ENCODE measurements at regions not wholly inside any gene's neighbourhood (a gene's known extent, or its start where the extent isn't known, plus 50 kb on each side); places are given as distances from the start of the nearest gene placed in this dataset.

DNA sequence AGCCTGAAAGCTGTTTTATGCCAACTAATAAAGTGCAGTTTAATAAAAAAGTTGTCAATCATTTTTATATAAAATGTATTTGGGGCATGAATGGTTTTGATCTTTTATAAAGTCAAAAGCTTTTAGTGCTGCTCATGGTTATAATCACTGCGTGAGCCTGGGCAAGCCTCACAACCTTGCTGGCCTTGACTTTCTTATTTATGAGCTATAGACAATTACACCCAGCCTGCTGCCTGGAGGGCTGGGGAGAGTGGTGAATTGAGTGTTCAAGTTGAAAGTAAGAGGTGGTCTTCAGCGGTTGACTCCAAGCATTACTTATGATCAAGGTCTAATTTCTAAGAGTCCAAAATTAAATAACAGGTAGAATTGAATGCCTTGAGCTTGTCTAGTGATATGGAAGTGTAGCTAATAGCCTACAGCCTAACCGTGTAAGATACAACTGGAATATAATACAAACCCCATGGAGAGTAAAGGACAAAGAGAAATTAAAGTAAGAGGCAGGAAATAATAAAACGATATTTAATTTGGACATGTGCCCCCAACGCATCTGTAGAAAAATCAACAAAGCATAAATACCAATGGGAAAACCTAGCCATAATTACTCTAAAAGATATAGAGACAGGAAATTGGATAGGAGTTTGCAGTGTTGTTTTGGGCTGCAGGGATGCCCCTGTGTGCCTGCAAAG, 106.0 kb upstream of the CYP1B1 start:
- TF ChIP-seq POLR2AphosphoS5 (IDR thresholded peaks at IDR 0.05) = no peak
- TF ChIP-seq, protein P1, sequence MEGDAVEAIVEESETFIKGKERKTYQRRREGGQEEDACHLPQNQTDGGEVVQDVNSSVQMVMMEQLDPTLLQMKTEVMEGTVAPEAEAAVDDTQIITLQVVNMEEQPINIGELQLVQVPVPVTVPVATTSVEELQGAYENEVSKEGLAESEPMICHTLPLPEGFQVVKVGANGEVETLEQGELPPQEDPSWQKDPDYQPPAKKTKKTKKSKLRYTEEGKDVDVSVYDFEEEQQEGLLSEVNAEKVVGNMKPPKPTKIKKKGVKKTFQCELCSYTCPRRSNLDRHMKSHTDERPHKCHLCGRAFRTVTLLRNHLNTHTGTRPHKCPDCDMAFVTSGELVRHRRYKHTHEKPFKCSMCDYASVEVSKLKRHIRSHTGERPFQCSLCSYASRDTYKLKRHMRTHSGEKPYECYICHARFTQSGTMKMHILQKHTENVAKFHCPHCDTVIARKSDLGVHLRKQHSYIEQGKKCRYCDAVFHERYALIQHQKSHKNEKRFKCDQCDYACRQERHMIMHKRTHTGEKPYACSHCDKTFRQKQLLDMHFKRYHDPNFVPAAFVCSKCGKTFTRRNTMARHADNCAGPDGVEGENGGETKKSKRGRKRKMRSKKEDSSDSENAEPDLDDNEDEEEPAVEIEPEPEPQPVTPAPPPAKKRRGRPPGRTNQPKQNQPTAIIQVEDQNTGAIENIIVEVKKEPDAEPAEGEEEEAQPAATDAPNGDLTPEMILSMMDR (IDR thresholded peaks at IDR 0.05) = no peak
- TF ChIP-seq POLR2A (IDR thresholded peaks at IDR 0.05) = no peak

Data from suprapubic skin (tissue), 4 donors.